ENCODE measurements at regions not wholly inside any gene's neighbourhood (a gene's known extent, or its start where the extent isn't known, plus 50 kb on each side); places are given as distances from the start of the nearest gene placed in this dataset.

GRCh38 chr5:62948301-62948700 lies 369.7 kb downstream of the LRRC70 start:
- WGBS, 2 experiments (ENCODE audit: extremely low coverage in 1 of 2, insufficient coverage in 1 of 2, insufficient read length in 1 of 2, insufficient replicate concordance in 2 of 2, low coverage in 1 of 2, low lambda C conversion rate in 2 of 2, missing lambda C conversion rate in 1 of 2), result 82% methylated on average over 1 of the region's 1 CpG; no CpG with 5 or more reads in 1 of the 2 experiments

More at GRCh38 chr5:62948301-62948700, 369.7 kb downstream of the LRRC70 start:
- no peaks in the 10 kb centered on the region for H3K79me2 ChIP-seq (ENCODE audit: control insufficient read depth in 1 of 2, insufficient read depth in 2 of 2, low read length in 2 of 2)
- H2BK15ac ChIP-seq (ENCODE audit: low read length), result no peak overlapping the region
- ChIA-PET CTCF (ENCODE audit: partially characterized antibody) (no interaction called here), POLR2A (ENCODE audit: partially characterized antibody) (no interaction called here)
- no peaks in the 10 kb centered on the region for H3K36me3 ChIP-seq (ENCODE audit: control insufficient read depth in 2 of 4, insufficient read depth in 4 of 4, low read length in 3 of 4)
- H3K4me2 ChIP-seq (ENCODE audit: insufficient read depth in 1 of 2, low read depth in 2 of 2, low read length in 2 of 2), result no peak overlapping the region
- no peak overlapping the region for H2AFZ ChIP-seq (ENCODE audit: low read length)
- no peak overlapping the region for H2BK12ac ChIP-seq (ENCODE audit: low read depth, low read length)
- H3K9ac ChIP-seq (replicated peaks in 1 of 4; ENCODE audit: extremely low read depth in 1 of 4, low read depth in 3 of 4, low read length in 3 of 4), result no peak overlapping the region
- no peaks in the 10 kb centered on the region for H3K79me1 ChIP-seq (ENCODE audit: low read depth, low read length)
- no peaks in the 10 kb centered on the region for H3K27me3 ChIP-seq (replicated peaks in 1 of 4; ENCODE audit: control insufficient read depth in 3 of 4, extremely low read depth in 1 of 4, insufficient read depth in 3 of 4, low read length in 3 of 4)
- H2BK5ac ChIP-seq (ENCODE audit: low read depth, low read length), result no peak overlapping the region
- DNase-seq (ENCODE audit: low read depth in 1 of 2, low spot score in 2 of 2) (no peak), FAIRE-seq (no peak)
- H3K18ac ChIP-seq (ENCODE audit: extremely low read depth, low read length), result no peak overlapping the region
- no peak overlapping the region for H2BK20ac ChIP-seq (ENCODE audit: low read length)
- no peak overlapping the region for H3K14ac ChIP-seq (ENCODE audit: insufficient read length)
- no peaks in the 10 kb centered on the region for H4K20me1 ChIP-seq (replicated peaks in 1 of 2; ENCODE audit: control insufficient read depth in 1 of 2, insufficient read depth in 2 of 2, low read length in 2 of 2)
- H3K4ac ChIP-seq (replicated peaks; ENCODE audit: insufficient read length, low read depth, low read length), result no peak overlapping the region
- no peak overlapping the region for H3K27ac ChIP-seq (ENCODE audit: low read depth, low read length)
- no peak overlapping the region for H2AK5ac ChIP-seq (ENCODE audit: low read depth, low read length)
- H4K8ac ChIP-seq (ENCODE audit: extremely low read depth, insufficient read depth, low read length), result no peak overlapping the region
- no peak overlapping the region for H3K56ac ChIP-seq (replicated peaks; ENCODE audit: insufficient read length, low read depth, low read length)
- no peaks in the 10 kb centered on the region; a peak in 1 of 7 replicates for H3K4me1 ChIP-seq (replicated peaks in 1 of 4; ENCODE audit: control insufficient read depth in 3 of 4, insufficient read depth in 4 of 4, low read length in 3 of 4)
- H3K4me3 ChIP-seq (ENCODE audit: extremely low read depth in 1 of 4, insufficient read depth in 2 of 4, low read depth in 3 of 4, low read length in 4 of 4), result no peak overlapping the region
- TF ChIP-seq POLR2A (IDR thresholded peaks at IDR 0.05; ENCODE audit: control extremely low read depth in 1 of 2, low read depth in 2 of 2, low read length in 2 of 2) (no peak), TBP (IDR thresholded peaks at IDR 0.05; ENCODE audit: low read depth, low read length) (no peak)
- H3K23me2 ChIP-seq (ENCODE audit: low read depth, low read length), result no peaks in the 10 kb centered on the region
- H3K9me3 ChIP-seq (ENCODE audit: insufficient read depth in 2 of 2, low read depth in 1 of 2, low read length in 1 of 2), result no peaks in the 10 kb centered on the region
- H4K5ac ChIP-seq (ENCODE audit: insufficient read length, low read depth, low read length), result no peak overlapping the region
- no peak overlapping the region for H2BK120ac ChIP-seq (replicated peaks; ENCODE audit: low read depth, low read length)
- no peak overlapping the region for H4K91ac ChIP-seq (replicated peaks; ENCODE audit: insufficient read length, low read length)
- H3K23ac ChIP-seq (ENCODE audit: insufficient read length), result no peak overlapping the region

Data from H1 (cell line).